Natural killer cell treated with Interleukin-12 subunit alpha and Interleukin-12 subunit beta and Interleukin-15 and Interleukin-18, amount 100 ng/mL, for 72 hours (primary cell): ENCODE measurements at regions not wholly inside any gene's neighbourhood (a gene's known extent, or its start where the extent isn't known, plus 50 kb on each side); places are given as distances from the start of the nearest gene placed in this dataset.

Experiments used
- ATAC-seq, 2 donors: fragments of 150-1000 bp; cut with Tn5 transposase in 1 of 2; sonication (Bioruptor Pico), chemical (Tn5 transposase) in 1 of 2; 2 replicates each; pipeline ENCODE4 v1.10.0; 2021
- DNase-seq: peaks from one replicate; pipeline ENCODE4 v3.0.0; 2022; ENCODE audit warnings: low spot score
- H3K27ac Mint-ChIP-seq, 2 donors: 1 replicate in 1 of 2; 2 replicates in 1 of 2; pipeline ENCODE4 v1.8.0; 2022; ENCODE audit warnings: mixed read lengths in 2 of 2, mild to moderate bottlenecking in 1 of 2, moderate library complexity in 1 of 2
- H3K27me3 Mint-ChIP-seq, 2 donors: 1 replicate in 1 of 2; 2 replicates in 1 of 2; pipeline ENCODE4 v1.8.0; 2022; ENCODE audit warnings: mixed read lengths in 2 of 2
- H3K36me3 Mint-ChIP-seq: one replicate; pipeline ENCODE4 v1.8.0; 2022; ENCODE audit warnings: mixed read lengths
- H3K4me1 Mint-ChIP-seq, 2 donors: 1 replicate in 1 of 2; 2 replicates in 1 of 2; pipeline ENCODE4 v1.8.0; 2022; ENCODE audit warnings: low read depth in 2 of 2, mixed read lengths in 2 of 2, mild to moderate bottlenecking in 1 of 2
- H3K4me3 Mint-ChIP-seq: one replicate; pipeline ENCODE4 v1.8.0; 2022; ENCODE audit warnings: mixed read lengths
- H3K9me3 Mint-ChIP-seq: 2 replicates; pipeline ENCODE4 v1.8.0; 2022; ENCODE audit warnings: mixed read lengths

DNA sequence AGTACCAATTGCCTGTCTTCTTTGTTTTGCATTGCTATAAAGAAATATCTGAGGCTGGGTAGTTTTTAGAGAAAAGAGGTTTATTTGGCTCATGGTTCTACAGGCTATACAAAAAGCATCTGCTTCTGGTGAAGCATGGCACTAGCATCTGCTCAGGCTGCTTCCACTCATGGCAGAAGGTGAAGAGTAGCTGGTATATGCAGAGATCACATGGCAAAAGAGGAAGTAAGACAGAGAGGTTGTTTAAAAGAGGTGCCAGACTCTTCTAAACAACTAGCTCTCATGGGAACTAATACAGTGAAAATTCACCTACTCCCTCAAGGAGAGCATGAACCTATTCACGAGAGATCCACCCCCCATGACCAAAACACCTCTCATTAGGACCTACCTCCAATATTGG, 56.7 kb upstream of the GUCA2B start:
- no peak for ATAC-seq
- DNase-seq = no peak
- H3K36me3 Mint-ChIP-seq = peaks cover 13% of the 10 kb centered on the region
- H3K27me3 Mint-ChIP-seq = peaks cover 31 to 54% of the 10 kb centered on the region in 2 donors
- no peak overlapping the region for H3K27ac Mint-ChIP-seq
- H3K4me3 Mint-ChIP-seq = no peak overlapping the region
- peaks cover 0 to 2% of the 10 kb centered on the region in 2 donors for H3K4me1 Mint-ChIP-seq
- peaks cover 13% of the 10 kb centered on the region for H3K9me3 Mint-ChIP-seq

DNA sequence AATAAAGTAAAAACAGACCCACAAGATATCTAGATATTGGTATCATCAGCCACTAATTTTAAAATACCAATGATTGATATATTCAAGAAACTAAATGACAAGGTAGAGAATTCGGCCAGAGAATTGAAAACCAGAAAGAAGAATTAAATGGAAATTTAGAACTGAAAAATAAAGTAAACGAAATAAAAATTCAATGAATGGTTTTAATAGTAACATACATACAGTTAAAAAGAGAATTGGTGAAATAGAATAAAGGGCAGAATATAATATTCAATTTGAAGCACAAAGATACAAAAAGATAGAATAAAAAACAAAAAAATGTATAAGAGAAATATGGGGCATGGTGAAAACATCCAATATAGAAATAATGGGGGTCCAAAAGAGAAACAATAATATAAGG, 64.0 kb upstream of the GUCA2B start:
- H3K4me3 Mint-ChIP-seq = no peak overlapping the region
- H3K36me3 Mint-ChIP-seq = peaks cover 25% of the 10 kb centered on the region
- no peak overlapping the region for H3K27ac Mint-ChIP-seq
- ATAC-seq (no peak), DNase-seq (no peak)
- no peaks in the 10 kb centered on the region for H3K9me3 Mint-ChIP-seq
- peaks cover 0 to 6% of the 10 kb centered on the region in 2 donors for H3K4me1 Mint-ChIP-seq
- peaks cover 17 to 39% of the 10 kb centered on the region in 2 donors for H3K27me3 Mint-ChIP-seq

DNA sequence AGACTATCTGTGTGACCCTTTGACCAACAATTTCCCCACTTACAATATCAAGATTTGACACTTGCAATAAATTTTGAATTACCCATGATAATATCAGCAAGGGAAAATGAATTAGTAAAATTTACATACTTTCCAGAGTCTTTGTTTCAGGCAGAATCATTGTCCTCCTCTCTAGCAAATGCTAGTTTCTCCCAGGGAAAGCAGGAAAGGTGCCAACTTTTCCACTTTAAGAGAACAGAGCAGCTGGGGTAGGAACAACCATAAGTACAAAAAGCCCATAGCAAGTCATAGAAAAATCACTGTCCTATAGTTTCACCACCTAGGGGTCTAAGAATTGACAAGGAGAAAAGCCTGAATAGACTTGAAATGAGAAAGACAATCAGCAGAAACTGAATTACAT, 67.1 kb upstream of the GUCA2B start:
- H3K27ac Mint-ChIP-seq = no peak overlapping the region
- peaks cover 22 to 47% of the 10 kb centered on the region in 2 donors for H3K27me3 Mint-ChIP-seq
- no peak overlapping the region for H3K4me3 Mint-ChIP-seq
- peaks cover 20% of the 10 kb centered on the region for H3K36me3 Mint-ChIP-seq
- peaks cover 0 to 6% of the 10 kb centered on the region in 2 donors for H3K4me1 Mint-ChIP-seq
- DNase-seq = no peak
- H3K9me3 Mint-ChIP-seq = no peaks in the 10 kb centered on the region
- no peak for ATAC-seq

DNA sequence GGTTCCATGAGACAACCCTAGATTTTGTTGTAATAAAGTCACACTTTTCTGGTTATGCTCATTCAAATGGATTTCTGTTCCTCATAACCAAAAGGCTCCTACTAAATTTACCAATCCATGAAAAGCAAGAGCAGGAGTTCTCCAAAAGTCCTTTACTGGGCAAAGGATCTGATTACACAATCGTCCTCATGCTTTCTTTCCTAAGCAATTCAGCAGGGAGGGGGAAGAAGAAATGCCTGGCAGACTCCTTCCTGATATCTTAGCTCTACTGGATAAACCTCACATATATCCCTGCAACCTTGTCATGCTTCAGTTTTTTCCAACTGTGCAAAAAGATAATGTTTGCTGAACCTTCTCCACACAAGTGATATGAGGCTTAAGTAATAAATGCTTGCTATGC, 67.6 kb upstream of the GUCA2B start:
- Mint-ChIP-seq H3K36me3 (peaks cover 20% of the 10 kb centered on the region), H3K9me3 (peaks cover 1% of the 10 kb centered on the region), H3K27me3 (peaks cover 22 to 48% of the 10 kb centered on the region in 2 donors), H3K4me3 (no peak overlapping the region), H3K4me1 (peaks cover 0 to 6% of the 10 kb centered on the region in 2 donors), H3K27ac (peak overlapping the region in 1 of 2 donors; percentile 66)
- DNase-seq (no peak), ATAC-seq (no peak)

DNA sequence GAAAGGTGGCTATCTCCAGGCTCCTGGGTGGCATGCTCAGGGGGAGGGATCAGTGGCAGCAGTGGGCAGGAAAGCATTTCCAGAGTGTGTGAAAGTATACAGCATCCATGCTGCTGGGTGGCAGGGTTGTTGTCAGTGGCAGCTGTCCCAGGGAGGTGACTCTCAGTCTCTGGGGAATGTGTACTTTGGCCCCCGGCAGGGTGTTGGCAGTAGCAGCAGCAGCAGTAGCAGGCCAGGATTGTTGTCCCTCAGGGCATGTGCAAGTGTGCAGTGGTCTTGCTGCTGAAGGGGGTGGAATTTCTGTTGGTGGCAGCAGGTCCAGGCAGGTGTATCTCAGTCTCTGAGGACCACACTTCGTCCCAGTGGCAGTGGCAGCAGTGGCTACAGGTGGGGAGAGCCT, 71.7 kb upstream of the GUCA2B start:
- DNase-seq (no peak), ATAC-seq (no peak)
- no peak overlapping the region for H3K4me3 Mint-ChIP-seq
- peaks cover 3% of the 10 kb centered on the region for H3K36me3 Mint-ChIP-seq
- peak overlapping the region in 1 of 2 donors; percentile 39 for H3K27ac Mint-ChIP-seq
- H3K9me3 Mint-ChIP-seq = peaks cover 6% of the 10 kb centered on the region
- H3K4me1 Mint-ChIP-seq = peaks cover 0 to 6% of the 10 kb centered on the region in 2 donors
- H3K27me3 Mint-ChIP-seq = peaks cover 23 to 30% of the 10 kb centered on the region in 2 donors

DNA sequence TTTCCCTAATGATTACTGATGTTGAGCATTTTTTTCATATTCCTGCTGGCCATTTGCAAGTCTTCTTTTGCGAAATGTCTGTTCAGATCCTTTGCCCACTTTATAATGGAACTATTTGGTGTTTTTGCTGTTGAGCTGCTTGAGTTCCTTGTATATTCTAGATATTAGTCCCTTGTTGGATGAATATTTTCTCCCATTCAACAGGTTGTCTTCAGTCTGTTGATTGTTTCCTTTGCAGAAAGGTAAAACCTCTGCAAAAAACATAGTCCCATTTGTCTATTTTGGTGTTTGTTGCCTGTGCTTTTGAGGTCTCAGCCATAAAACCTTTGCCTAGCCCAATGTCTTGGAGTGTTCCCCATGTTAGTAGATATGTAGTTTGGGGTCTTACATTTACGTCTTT, 78.0 kb upstream of the GUCA2B start:
- no peak for DNase-seq
- peaks cover 42 to 60% of the 10 kb centered on the region in 2 donors for H3K27me3 Mint-ChIP-seq
- ATAC-seq = no peak
- peaks cover 4% of the 10 kb centered on the region for H3K36me3 Mint-ChIP-seq
- peaks cover under 1% of the 10 kb centered on the region for H3K9me3 Mint-ChIP-seq
- H3K27ac Mint-ChIP-seq = no peak overlapping the region
- no peaks in the 10 kb centered on the region for H3K4me1 Mint-ChIP-seq
- no peak overlapping the region for H3K4me3 Mint-ChIP-seq

DNA sequence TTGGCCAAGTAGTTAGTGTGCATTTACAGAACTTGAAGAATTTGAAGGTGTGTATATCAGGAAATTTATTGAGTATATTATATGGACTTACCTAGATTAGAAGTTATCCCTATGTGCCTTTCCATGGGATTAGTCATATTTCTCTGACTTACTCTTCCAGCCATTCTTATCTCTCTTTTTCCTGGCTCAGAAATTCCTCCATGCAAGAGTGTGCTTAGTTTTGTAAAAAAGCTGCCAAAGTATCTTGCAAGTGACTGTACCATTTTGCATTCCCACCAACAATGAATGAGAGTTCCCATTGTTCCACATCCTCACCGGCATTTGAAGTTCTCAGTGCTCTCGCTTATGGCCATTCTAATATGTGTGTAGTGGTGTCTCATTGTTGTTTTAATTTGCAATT, 82.2 kb upstream of the GUCA2B start:
- Mint-ChIP-seq H3K9me3 (no peaks in the 10 kb centered on the region), H3K36me3 (no peaks in the 10 kb centered on the region), H3K4me1 (no peaks in the 10 kb centered on the region), H3K27me3 (peaks cover 44 to 62% of the 10 kb centered on the region in 2 donors), H3K27ac (no peak overlapping the region), H3K4me3 (no peak overlapping the region)
- DNase-seq (no peak), ATAC-seq (no peak)

DNA sequence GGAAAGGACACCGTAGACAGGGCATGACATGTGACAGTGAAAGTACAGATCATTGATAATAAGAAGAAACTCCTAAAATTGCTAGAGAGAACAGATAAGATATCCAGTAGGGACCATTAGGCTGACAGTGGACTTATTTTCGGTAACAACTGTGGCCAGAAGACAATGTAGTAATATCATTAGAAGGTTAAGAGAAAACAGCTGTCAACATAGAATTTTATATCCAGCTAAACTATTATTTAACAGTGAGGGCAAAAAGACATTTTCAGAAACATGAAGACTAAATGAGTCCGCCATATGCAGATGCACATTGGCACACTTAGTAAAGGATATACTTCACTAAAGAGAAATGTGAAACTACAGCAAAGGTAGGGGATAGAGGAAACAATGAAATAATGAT, 95.4 kb upstream of the GUCA2B start:
- H3K36me3 Mint-ChIP-seq = peaks cover 38% of the 10 kb centered on the region
- no peak for ATAC-seq
- H3K27ac Mint-ChIP-seq = no peak overlapping the region
- peaks cover 19 to 43% of the 10 kb centered on the region in 2 donors for H3K27me3 Mint-ChIP-seq
- no peak for DNase-seq
- H3K4me3 Mint-ChIP-seq = no peak overlapping the region
- H3K4me1 Mint-ChIP-seq = peaks cover 0 to 2% of the 10 kb centered on the region in 2 donors
- peaks cover 8% of the 10 kb centered on the region for H3K9me3 Mint-ChIP-seq

DNA sequence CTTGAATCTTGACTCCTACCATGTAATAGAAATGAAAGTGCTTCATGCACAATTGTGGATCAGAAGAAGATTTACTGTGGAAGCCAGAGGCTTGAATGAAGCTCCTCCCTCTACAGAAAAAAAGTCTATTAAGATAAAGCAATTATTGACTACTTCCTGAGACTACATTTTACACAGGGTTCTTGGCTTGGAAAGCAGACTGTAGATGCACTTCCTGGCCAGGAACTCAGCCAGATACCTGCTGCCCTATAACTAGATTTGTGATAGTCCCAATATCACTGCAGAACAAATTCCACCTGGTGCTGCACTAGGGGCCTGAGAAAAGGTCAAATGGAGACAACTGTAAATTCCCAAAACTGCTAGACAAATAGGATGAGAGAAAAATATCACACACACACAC, 96.8 kb upstream of the GUCA2B start:
- Mint-ChIP-seq H3K4me3 (no peak overlapping the region), H3K9me3 (peaks cover 8% of the 10 kb centered on the region), H3K27me3 (peaks cover 23 to 39% of the 10 kb centered on the region in 2 donors), H3K4me1 (peaks cover 0 to 2% of the 10 kb centered on the region in 2 donors), H3K27ac (no peak overlapping the region), H3K36me3 (peaks cover 30% of the 10 kb centered on the region)
- DNase-seq = no peak
- ATAC-seq = no peak

DNA sequence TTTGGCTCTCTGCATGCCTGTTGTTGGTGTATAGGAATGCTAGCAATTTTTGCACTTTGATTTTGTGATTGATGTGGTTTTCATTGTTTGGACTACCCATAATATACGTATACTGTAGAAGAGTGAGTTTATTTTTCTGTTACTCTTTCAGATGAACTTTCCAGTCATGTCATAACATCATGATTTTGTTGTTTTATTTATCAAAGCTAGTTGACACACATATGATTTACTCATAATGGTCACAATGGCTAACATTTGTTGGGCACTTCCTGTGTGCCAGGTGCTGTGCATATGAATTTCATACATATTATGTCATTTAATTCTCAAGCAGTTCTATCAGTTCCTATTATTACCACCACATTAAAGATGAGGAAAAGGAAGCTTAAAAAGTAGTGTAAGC, 98.1 kb upstream of the GUCA2B start:
- Mint-ChIP-seq H3K36me3 (peaks cover 21% of the 10 kb centered on the region), H3K27me3 (peaks cover 27 to 37% of the 10 kb centered on the region in 2 donors), H3K9me3 (peaks cover 8% of the 10 kb centered on the region), H3K4me1 (peaks cover 0 to 2% of the 10 kb centered on the region in 2 donors), H3K4me3 (no peak overlapping the region), H3K27ac (no peak overlapping the region)
- ATAC-seq (no peak), DNase-seq (no peak)

DNA sequence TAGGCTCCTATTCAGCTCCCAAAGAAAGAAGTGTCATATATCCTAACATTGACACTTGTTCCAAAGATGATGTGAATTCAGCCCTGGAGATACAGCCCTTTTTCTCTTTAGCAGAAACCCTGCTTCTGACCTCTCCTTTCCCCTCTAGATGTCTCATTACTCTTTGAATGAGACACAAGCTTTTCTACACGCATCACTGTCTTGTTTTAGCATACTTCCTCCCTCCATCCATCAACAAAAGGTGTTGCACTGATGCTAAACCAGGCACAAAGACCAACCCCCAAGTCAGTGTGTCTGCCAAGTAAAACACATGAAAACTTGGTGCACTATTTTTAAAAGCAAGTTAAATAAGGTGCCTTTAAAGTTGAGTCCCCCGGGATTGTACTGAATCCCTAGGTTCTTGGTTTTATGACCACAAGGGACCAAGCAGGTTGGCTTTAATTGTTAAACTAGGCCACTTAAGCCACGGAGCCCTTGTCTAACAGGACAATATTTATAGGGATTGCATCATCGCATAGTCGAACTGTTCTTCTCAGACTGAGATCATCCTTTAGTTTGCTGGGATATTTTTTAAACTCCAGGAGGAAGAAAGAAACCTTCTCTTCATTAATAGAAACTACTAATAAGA, 101.0 kb upstream of the GUCA2B start:
- H3K4me3 Mint-ChIP-seq = no peak overlapping the region
- no peak for ATAC-seq
- no peak overlapping the region for H3K27ac Mint-ChIP-seq
- H3K27me3 Mint-ChIP-seq = peaks cover 29 to 50% of the 10 kb centered on the region in 2 donors
- H3K4me1 Mint-ChIP-seq = peaks cover 0 to 3% of the 10 kb centered on the region in 2 donors
- no peak for DNase-seq
- H3K9me3 Mint-ChIP-seq = no peaks in the 10 kb centered on the region
- H3K36me3 Mint-ChIP-seq = peaks cover 12% of the 10 kb centered on the region

DNA sequence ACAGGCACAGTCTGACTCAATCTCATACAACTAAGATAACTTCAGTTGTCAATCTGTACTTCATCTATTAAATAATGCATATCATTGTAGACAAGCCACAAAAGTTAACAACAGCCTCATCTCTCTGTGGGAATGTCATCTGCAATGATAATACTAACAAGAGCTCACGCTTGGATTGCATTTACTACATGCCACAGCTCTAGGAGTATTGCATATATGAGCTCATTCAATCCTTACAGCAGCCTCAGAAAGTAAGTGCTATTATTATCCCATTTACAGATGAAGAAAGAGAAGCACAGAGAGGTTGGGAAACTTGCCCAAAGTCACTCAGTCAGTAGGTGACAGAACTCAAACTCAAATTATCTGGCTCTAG, 105.7 kb upstream of the GUCA2B start:
- H3K4me1 Mint-ChIP-seq = peaks cover 0 to 4% of the 10 kb centered on the region in 2 donors
- H3K4me3 Mint-ChIP-seq = no peak overlapping the region
- no peaks in the 10 kb centered on the region for H3K9me3 Mint-ChIP-seq
- DNase-seq = no peak
- no peak for ATAC-seq
- peaks cover 21 to 32% of the 10 kb centered on the region in 2 donors for H3K27me3 Mint-ChIP-seq
- H3K27ac Mint-ChIP-seq = no peak overlapping the region
- H3K36me3 Mint-ChIP-seq = no peaks in the 10 kb centered on the region

DNA sequence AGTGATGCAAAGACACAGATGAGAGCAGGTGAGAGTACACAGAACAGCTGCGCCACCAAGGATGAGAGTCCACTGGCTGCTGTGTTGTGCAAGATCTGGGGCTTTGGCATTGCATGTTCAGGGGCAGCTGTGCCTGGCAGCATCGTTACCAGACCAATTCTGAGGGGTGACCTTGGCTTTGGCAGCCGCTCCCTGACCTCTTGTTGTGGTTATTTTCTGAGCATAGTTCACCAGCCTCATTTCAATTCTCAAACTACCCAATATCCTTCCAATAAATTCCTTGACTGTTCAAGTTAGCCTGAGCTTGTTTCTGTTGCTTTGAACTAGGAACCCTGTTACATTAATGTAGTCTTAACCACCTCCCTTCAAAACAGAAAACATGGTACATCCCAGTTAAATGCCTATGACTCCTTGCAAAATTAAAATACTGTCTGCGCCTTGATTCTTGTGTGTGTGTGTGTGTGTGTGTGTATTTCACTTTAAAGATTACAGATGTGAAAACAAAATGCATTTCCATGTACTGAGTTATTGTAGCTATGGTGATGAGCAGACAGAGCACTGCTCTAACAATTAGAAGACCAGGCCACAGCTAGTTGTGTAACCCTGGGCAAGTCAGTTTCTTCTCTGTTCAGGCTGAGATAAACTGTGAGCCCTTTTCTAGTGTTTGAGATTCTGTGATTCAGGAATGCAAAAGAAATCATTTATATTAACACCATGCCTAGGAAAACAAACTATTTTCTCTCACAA, 106.3 kb upstream of the GUCA2B start:
- Mint-ChIP-seq H3K9me3 (no peaks in the 10 kb centered on the region), H3K4me1 (peaks cover 0 to 4% of the 10 kb centered on the region in 2 donors), H3K4me3 (no peak overlapping the region), H3K36me3 (no peaks in the 10 kb centered on the region), H3K27ac (no peak overlapping the region), H3K27me3 (peaks cover 17 to 27% of the 10 kb centered on the region in 2 donors)
- DNase-seq (no peak), ATAC-seq (no peak)

DNA sequence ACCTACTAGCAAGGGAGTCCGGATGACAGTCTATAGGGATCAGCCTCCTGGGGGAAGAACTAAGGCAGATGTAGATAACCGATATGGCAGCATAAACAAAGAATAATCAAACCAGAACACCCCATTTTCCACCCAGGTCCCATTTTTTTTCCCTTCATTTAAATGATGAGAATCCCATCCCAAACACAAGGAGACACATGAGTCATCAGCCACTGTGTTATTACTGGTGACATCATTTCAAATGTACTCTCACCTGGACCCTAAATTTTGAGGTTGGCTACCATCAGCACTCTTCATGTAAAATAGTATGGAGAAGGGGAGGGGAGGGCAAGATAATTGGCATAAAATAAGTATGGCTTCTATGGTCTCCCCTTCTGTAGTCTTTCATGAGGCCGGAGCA, 108.9 kb upstream of the GUCA2B start:
- H3K4me1 Mint-ChIP-seq = peaks cover 0 to 4% of the 10 kb centered on the region in 2 donors
- no peak overlapping the region for H3K27ac Mint-ChIP-seq
- ATAC-seq (no peak), DNase-seq (no peak)
- no peak overlapping the region for H3K4me3 Mint-ChIP-seq
- no peaks in the 10 kb centered on the region for H3K9me3 Mint-ChIP-seq
- H3K27me3 Mint-ChIP-seq = peaks cover 6% of the 10 kb centered on the region in 2 donors
- H3K36me3 Mint-ChIP-seq = no peaks in the 10 kb centered on the region
